Right atrium auricular region (tissue), 2 donors: ENCODE measurements at regions not wholly inside any gene's neighbourhood (a gene's known extent, or its start where the extent isn't known, plus 50 kb on each side); places are given as distances from the start of the nearest gene placed in this dataset.
"Not testable (repeated sequence)": the region's sequence is repeated elsewhere in the genome, so short reads cannot be mapped to it uniquely, and the experiment has no call there.

Experiments
- DNase-seq: peaks from one replicate; pipeline ENCODE4 v3.0.0-alpha.2; 2019; ENCODE audit warnings: low spot score
- H3K27ac ChIP-seq, 2 donors: fragments of 200-600 bp; sonication (generic); 1 replicate in 1 of 2; 2 replicates in 1 of 2; pipeline ENCODE4 v1.5.1; 2016 to 2019
- H3K27me3 ChIP-seq, 2 donors: fragments of 200-600 bp; sonication (generic); one replicate each; pipeline versions ENCODE4 v1.5.1 to v1.6.0; 2017 to 2019
- H3K36me3 ChIP-seq: fragments of 200-600 bp; sonication (generic); one replicate; pipeline ENCODE4 v1.5.1; 2016
- H3K4me1 ChIP-seq, 2 donors: fragments of 200-600 bp; sonication (generic); one replicate each; pipeline versions ENCODE4 v1.5.1 to v1.6.0; 2017 to 2019
- H3K4me3 ChIP-seq, 2 donors: fragments of 200-600 bp; sonication (generic); 1 replicate in 1 of 2; 2 replicates in 1 of 2; pipeline ENCODE4 v1.5.1; 2017 to 2019; ENCODE audit warnings: mild to moderate bottlenecking in 1 of 2, moderate library complexity in 1 of 2
- H3K9me3 ChIP-seq, 2 donors: fragments of 200-600 bp; sonication (generic); one replicate each; pipeline ENCODE4 v1.5.1; 2019
- TF ChIP-seq, protein P1 (sequence below), 2 donors: fragments of 200-600 bp; sonication (generic); IDR thresholded peaks; one replicate each; pipeline ENCODE4 v1.5.1; 2019; ENCODE audit warnings: antibody characterized with exemption in 2 of 2

DNA sequence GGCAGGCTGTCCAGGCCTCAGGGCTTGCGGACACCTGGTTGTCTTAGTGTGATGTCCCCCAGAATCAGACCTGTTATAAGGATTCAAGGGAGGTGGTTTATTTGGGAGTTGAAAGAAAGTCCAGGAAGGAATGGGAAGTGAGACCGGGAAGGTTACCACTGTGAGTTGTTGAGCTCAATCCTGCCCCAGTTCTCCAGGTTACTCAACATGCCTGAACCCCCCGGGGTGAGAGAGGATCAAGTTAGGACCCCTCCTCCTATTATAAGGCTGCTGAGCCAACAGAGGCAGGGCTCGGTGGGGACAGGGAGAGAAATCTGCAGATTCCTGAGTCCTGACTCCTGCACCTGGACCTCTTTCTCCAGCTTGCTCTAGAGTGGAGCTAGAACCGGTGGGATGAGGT is 86.4 kb downstream of the MRM1 start:
- Histone ChIP-seq H3K27me3 (no peaks in the 10 kb centered on the region), H3K36me3 (no peaks in the 10 kb centered on the region), H3K9me3 (no peaks in the 10 kb centered on the region), H3K4me1 (no peaks in the 10 kb centered on the region), H3K4me3 (no peak overlapping the region), H3K27ac (no peak overlapping the region)
- TF ChIP-seq, protein P1, sequence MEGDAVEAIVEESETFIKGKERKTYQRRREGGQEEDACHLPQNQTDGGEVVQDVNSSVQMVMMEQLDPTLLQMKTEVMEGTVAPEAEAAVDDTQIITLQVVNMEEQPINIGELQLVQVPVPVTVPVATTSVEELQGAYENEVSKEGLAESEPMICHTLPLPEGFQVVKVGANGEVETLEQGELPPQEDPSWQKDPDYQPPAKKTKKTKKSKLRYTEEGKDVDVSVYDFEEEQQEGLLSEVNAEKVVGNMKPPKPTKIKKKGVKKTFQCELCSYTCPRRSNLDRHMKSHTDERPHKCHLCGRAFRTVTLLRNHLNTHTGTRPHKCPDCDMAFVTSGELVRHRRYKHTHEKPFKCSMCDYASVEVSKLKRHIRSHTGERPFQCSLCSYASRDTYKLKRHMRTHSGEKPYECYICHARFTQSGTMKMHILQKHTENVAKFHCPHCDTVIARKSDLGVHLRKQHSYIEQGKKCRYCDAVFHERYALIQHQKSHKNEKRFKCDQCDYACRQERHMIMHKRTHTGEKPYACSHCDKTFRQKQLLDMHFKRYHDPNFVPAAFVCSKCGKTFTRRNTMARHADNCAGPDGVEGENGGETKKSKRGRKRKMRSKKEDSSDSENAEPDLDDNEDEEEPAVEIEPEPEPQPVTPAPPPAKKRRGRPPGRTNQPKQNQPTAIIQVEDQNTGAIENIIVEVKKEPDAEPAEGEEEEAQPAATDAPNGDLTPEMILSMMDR (IDR thresholded peaks at IDR 0.05): no peak
- no peak for DNase-seq

DNA sequence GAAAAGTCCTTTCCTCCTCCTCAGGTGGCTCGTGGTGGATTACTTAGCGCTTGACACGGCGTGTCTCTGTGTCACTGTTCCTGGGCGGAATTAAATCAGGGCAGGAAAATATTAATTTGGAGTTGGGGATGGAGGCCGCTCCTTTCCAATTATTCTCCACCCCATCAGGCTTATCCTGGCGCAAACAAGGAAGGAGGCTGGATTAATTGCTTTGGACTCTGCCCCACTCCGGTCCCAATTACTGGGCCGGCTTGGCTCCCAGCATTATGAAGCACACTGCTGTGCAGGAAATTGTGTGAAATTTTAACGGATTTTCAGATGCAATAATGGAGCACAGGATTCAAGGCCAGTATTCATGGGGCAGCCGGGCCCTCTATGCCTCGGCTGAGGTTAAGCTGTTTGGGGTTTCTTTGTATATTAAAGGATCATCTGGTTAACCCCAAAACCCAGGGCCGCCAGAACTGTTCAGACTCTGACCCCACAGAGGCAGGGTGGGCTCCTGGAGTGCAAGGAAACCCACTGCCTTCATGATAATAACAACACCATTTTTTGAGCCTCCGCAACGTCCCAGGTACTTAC is 87.8 kb downstream of the MRM1 start:
- Histone ChIP-seq H3K36me3 (no peaks in the 10 kb centered on the region), H3K4me1 (no peaks in the 10 kb centered on the region), H3K9me3 (no peaks in the 10 kb centered on the region), H3K27me3 (no peaks in the 10 kb centered on the region), H3K4me3 (no peak overlapping the region), H3K27ac (no peak overlapping the region)
- TF ChIP-seq, protein P1 (IDR thresholded peaks at IDR 0.05): no peak
- DNase-seq: no peak

DNA sequence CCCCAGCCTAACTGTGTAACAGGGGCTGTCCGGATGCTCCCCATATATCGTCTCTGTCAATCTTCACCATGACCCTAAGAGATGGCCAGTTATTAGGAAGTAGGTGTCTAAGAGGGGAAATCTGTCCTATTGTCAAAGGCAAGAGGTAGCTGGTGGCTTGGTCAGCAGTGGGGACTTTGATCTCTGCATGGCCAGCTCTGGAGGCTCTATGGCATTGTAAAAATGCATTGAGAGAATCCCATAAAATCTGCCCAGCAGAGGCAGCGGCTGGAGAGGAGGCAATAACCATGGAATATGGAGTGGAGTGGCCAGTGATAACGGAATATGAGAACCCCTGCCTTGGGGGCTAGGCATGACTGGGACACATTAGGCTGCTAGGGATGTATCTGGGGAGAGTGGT is 88.8 kb downstream of the MRM1 start:
- DNase-seq: no peak
- H3K4me3 ChIP-seq: no peak overlapping the region
- TF ChIP-seq, protein P1 (IDR thresholded peaks at IDR 0.05): no peak
- H3K27me3 ChIP-seq: no peaks in the 10 kb centered on the region
- no peaks in the 10 kb centered on the region for H3K36me3 ChIP-seq
- H3K9me3 ChIP-seq: no peaks in the 10 kb centered on the region
- H3K27ac ChIP-seq: no peak overlapping the region
- H3K4me1 ChIP-seq: no peaks in the 10 kb centered on the region

DNA sequence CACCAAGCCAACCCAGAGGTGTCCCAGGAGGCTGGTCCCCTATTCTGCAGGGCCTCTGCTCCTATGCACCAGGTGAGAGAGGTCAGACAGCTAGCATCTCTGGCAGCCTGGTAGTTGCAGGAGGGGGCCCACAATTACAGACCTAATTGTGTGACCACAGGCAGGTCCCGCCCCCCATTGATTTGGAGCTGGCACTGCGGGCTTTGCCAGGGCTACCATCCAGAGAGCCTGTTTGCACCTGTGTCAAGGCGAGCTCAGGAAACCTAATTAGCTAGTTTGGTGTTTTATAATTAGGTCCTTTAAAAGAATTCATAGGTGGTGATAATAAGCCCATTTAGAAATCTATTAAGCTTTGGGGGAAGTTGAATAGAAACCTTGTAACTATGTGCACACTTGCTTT is 90.2 kb downstream of the MRM1 start:
- Histone ChIP-seq H3K4me1 (no peaks in the 10 kb centered on the region), H3K36me3 (no peaks in the 10 kb centered on the region), H3K9me3 (no peaks in the 10 kb centered on the region), H3K4me3 (no peak overlapping the region), H3K27ac (no peak overlapping the region), H3K27me3 (no peaks in the 10 kb centered on the region)
- TF ChIP-seq, protein P1 (IDR thresholded peaks at IDR 0.05): no peak
- no peak for DNase-seq

DNA sequence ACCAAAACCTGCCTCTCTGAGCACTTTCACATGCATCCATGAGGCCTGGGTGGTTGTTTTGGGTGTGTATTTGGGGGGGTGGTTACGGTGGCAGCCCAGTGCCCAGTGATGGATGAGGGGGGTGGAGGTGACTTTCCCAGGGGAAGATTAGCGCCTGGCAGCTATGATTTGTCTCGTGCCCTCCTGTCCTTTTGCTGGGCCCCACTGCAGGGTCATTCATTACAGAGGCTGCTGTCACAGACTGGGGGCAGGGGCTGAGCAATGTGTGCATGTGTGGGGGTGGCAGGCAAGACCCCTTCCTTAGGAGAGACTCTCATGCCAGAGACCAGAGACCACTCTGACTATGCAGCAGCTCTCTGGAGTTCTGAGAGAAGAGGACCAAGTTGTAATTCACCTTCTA is 93.7 kb downstream of the MRM1 start:
- Histone ChIP-seq H3K36me3 (no peaks in the 10 kb centered on the region), H3K9me3 (no peaks in the 10 kb centered on the region), H3K4me1 (no peaks in the 10 kb centered on the region), H3K27ac (no peak overlapping the region), H3K4me3 (no peak overlapping the region), H3K27me3 (no peaks in the 10 kb centered on the region)
- DNase-seq: no peak
- TF ChIP-seq, protein P1 (IDR thresholded peaks at IDR 0.05): no peak

DNA sequence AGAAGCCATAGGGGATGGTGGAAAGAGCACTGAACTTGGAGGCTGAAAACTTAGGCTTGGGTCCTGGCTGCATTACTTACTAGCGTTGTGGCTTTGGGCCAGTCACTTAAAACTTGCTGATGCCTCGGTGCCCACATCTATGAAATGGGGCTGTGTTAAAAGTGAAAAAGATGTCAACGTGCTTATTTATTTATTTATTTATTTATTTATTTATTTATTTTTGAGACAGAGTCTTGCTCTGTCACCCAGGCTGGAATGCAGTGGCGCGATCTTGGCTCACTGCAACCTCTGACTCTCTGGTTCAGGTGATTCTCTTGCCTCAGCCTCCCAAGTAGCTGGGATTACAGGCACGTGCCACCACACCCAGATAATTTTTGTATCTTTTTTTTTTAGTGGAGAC is 94.3 kb downstream of the MRM1 start:
- not testable (repeated sequence) for H3K27me3 ChIP-seq, H3K9me3 ChIP-seq, H3K27ac ChIP-seq, H3K4me3 ChIP-seq, H3K4me1 ChIP-seq, DNase-seq, H3K36me3 ChIP-seq
